Lower leg skin (tissue), 3 donors: ENCODE measurements at regions not wholly inside any gene's neighbourhood (a gene's known extent, or its start where the extent isn't known, plus 50 kb on each side); places are given as distances from the start of the nearest gene placed in this dataset.

Experiments used
- CTCF ChIP-seq, 3 donors: fragments of 450-650 bp; IDR thresholded peaks; one replicate each; pipeline ENCODE4 v1.5.1; 2016; ENCODE audit warnings: antibody characterized with exemption in 3 of 3, mild to moderate bottlenecking in 3 of 3, moderate library complexity in 2 of 3
- POLR2A ChIP-seq, 2 donors: fragments of 450-650 bp; IDR thresholded peaks; one replicate each; pipeline ENCODE4 v1.6.1; 2016 to 2017; ENCODE audit warnings: antibody characterized with exemption in 2 of 2, mild to moderate bottlenecking in 1 of 2, moderate library complexity in 1 of 2

DNA sequence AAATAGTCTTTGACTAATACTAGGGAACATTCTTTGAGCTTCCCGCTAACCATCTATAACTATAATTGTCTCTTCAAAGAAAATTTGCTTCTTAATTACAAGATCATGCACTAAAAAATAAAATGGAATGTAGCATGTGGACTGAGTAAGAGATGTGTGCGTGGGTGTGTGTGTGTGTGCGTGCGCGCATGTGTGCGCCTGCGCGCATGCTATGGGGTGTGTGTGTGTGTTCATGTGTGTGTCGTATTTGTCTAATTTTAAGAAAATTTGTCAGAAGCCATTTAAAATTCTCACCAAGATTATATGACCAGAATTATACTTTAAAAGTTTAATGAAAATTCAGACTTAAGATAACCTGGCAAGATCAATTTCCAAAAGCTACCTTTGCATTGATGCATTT, 593.0 kb downstream of the ACTL7B start:
- TF ChIP-seq CTCF (IDR thresholded peaks at IDR 0.05) (no peak), POLR2A (IDR thresholded peaks at IDR 0.05) (no peak)
